ENCODE measurements at regions not wholly inside any gene's neighbourhood (a gene's known extent, or its start where the extent isn't known, plus 50 kb on each side); places are given as distances from the start of the nearest gene placed in this dataset.

- Histone ChIP-seq H3K9me3 (ENCODE audit: control insufficient read depth, insufficient read depth, low read length) (no peaks in the 10 kb centered on the region), H3K27me3 (ENCODE audit: control insufficient read depth, insufficient read depth, low read length) (no peaks in the 10 kb centered on the region), H3K9ac (ENCODE audit: low read depth, low read length) (no peak overlapping the region), H3K4me3 (ENCODE audit: low read depth, low read length) (no peak overlapping the region), H3K27ac (ENCODE audit: low read depth, low read length) (no peak overlapping the region), H3K4me1 (ENCODE audit: control insufficient read depth, insufficient read depth, low read length) (no peaks in the 10 kb centered on the region), H3K36me3 (ENCODE audit: control insufficient read depth, insufficient read depth, low read length) (no peaks in the 10 kb centered on the region)
Measured at GRCh38 chr13:99835442-99835841, 136.1 kb downstream of the ZIC5 start.

- H3K9me3 ChIP-seq (ENCODE audit: control insufficient read depth, insufficient read depth, low read length): no peaks in the 10 kb centered on the region
- no peak overlapping the region for H3K27ac ChIP-seq (ENCODE audit: low read depth, low read length)
- H3K27me3 ChIP-seq (ENCODE audit: control insufficient read depth, insufficient read depth, low read length): no peaks in the 10 kb centered on the region
- no peak overlapping the region for H3K9ac ChIP-seq (ENCODE audit: low read depth, low read length)
- H3K36me3 ChIP-seq (ENCODE audit: control insufficient read depth, insufficient read depth, low read length): no peaks in the 10 kb centered on the region
- H3K4me1 ChIP-seq (ENCODE audit: control insufficient read depth, insufficient read depth, low read length): no peaks in the 10 kb centered on the region
- H3K4me3 ChIP-seq (ENCODE audit: low read depth, low read length): no peak overlapping the region
Measured at GRCh38 chr13:99834246-99834645, 137.3 kb downstream of the ZIC5 start.

GRCh38 chr13:99832347-99832746 lies 139.2 kb downstream of the ZIC5 start:
- no peaks in the 10 kb centered on the region for H3K9me3 ChIP-seq (ENCODE audit: control insufficient read depth, insufficient read depth, low read length)
- no peak overlapping the region for H3K27ac ChIP-seq (ENCODE audit: low read depth, low read length)
- H3K4me3 ChIP-seq (ENCODE audit: low read depth, low read length): no peak overlapping the region
- H3K27me3 ChIP-seq (ENCODE audit: control insufficient read depth, insufficient read depth, low read length): no peaks in the 10 kb centered on the region
- no peak overlapping the region for H3K9ac ChIP-seq (ENCODE audit: low read depth, low read length)
- no peaks in the 10 kb centered on the region for H3K36me3 ChIP-seq (ENCODE audit: control insufficient read depth, insufficient read depth, low read length)
- H3K4me1 ChIP-seq (ENCODE audit: control insufficient read depth, insufficient read depth, low read length): no peaks in the 10 kb centered on the region

- Histone ChIP-seq H3K9ac (ENCODE audit: low read depth, low read length) (no peak overlapping the region), H3K27ac (ENCODE audit: low read depth, low read length) (no peak overlapping the region)
Measured at GRCh38 chr13:99830931-99831330, 140.6 kb downstream of the ZIC5 start.

GRCh38 chr13:99829593-99830239 lies 141.9 kb downstream of the ZIC5 start:
- H3K4me3 ChIP-seq (ENCODE audit: low read depth, low read length): no peak overlapping the region
- H3K9me3 ChIP-seq (ENCODE audit: control insufficient read depth, insufficient read depth, low read length): no peaks in the 10 kb centered on the region
- H3K9ac ChIP-seq (ENCODE audit: low read depth, low read length): no peak overlapping the region
- no peaks in the 10 kb centered on the region for H3K36me3 ChIP-seq (ENCODE audit: control insufficient read depth, insufficient read depth, low read length)
- no peak overlapping the region for H3K27ac ChIP-seq (ENCODE audit: low read depth, low read length)
- no peaks in the 10 kb centered on the region for H3K4me1 ChIP-seq (ENCODE audit: control insufficient read depth, insufficient read depth, low read length)
- H3K27me3 ChIP-seq (ENCODE audit: control insufficient read depth, insufficient read depth, low read length): no peaks in the 10 kb centered on the region

More at GRCh38 chr13:99830931-99831330, 140.6 kb downstream of the ZIC5 start:
- H3K9me3 ChIP-seq (ENCODE audit: control insufficient read depth, insufficient read depth, low read length): no peaks in the 10 kb centered on the region
- H3K36me3 ChIP-seq (ENCODE audit: control insufficient read depth, insufficient read depth, low read length): no peaks in the 10 kb centered on the region
- no peak overlapping the region for H3K4me3 ChIP-seq (ENCODE audit: low read depth, low read length)
- H3K4me1 ChIP-seq (ENCODE audit: control insufficient read depth, insufficient read depth, low read length): no peaks in the 10 kb centered on the region
- no peaks in the 10 kb centered on the region for H3K27me3 ChIP-seq (ENCODE audit: control insufficient read depth, insufficient read depth, low read length)

- Histone ChIP-seq H3K27ac (ENCODE audit: low read depth, low read length) (no peak overlapping the region), H3K9me3 (ENCODE audit: control insufficient read depth, insufficient read depth, low read length) (no peaks in the 10 kb centered on the region), H3K4me1 (ENCODE audit: control insufficient read depth, insufficient read depth, low read length) (no peaks in the 10 kb centered on the region), H3K36me3 (ENCODE audit: control insufficient read depth, insufficient read depth, low read length) (no peaks in the 10 kb centered on the region), H3K27me3 (ENCODE audit: control insufficient read depth, insufficient read depth, low read length) (no peaks in the 10 kb centered on the region), H3K4me3 (ENCODE audit: low read depth, low read length) (no peak overlapping the region), H3K9ac (ENCODE audit: low read depth, low read length) (no peak overlapping the region)
Measured at GRCh38 chr13:99829161-99829560, 142.4 kb downstream of the ZIC5 start.

GRCh38 chr13:99828735-99829134 lies 142.8 kb downstream of the ZIC5 start:
- Histone ChIP-seq H3K9me3 (ENCODE audit: control insufficient read depth, insufficient read depth, low read length) (no peaks in the 10 kb centered on the region), H3K27me3 (ENCODE audit: control insufficient read depth, insufficient read depth, low read length) (no peaks in the 10 kb centered on the region), H3K4me3 (ENCODE audit: low read depth, low read length) (no peak overlapping the region), H3K27ac (ENCODE audit: low read depth, low read length) (no peak overlapping the region), H3K9ac (ENCODE audit: low read depth, low read length) (no peak overlapping the region), H3K4me1 (ENCODE audit: control insufficient read depth, insufficient read depth, low read length) (no peaks in the 10 kb centered on the region), H3K36me3 (ENCODE audit: control insufficient read depth, insufficient read depth, low read length) (no peaks in the 10 kb centered on the region)

- no peaks in the 10 kb centered on the region for H3K27me3 ChIP-seq (ENCODE audit: control insufficient read depth, insufficient read depth, low read length)
- H3K27ac ChIP-seq (ENCODE audit: low read depth, low read length): no peak overlapping the region
- H3K9ac ChIP-seq (ENCODE audit: low read depth, low read length): no peak overlapping the region
- H3K4me3 ChIP-seq (ENCODE audit: low read depth, low read length): no peak overlapping the region
- no peaks in the 10 kb centered on the region for H3K36me3 ChIP-seq (ENCODE audit: control insufficient read depth, insufficient read depth, low read length)
- H3K4me1 ChIP-seq (ENCODE audit: control insufficient read depth, insufficient read depth, low read length): no peaks in the 10 kb centered on the region
- H3K9me3 ChIP-seq (ENCODE audit: control insufficient read depth, insufficient read depth, low read length): no peaks in the 10 kb centered on the region
Measured at GRCh38 chr13:99828123-99828522, 143.4 kb downstream of the ZIC5 start.

- Histone ChIP-seq H3K9ac (ENCODE audit: low read depth, low read length) (no peak overlapping the region), H3K27me3 (ENCODE audit: control insufficient read depth, insufficient read depth, low read length) (no peaks in the 10 kb centered on the region), H3K9me3 (ENCODE audit: control insufficient read depth, insufficient read depth, low read length) (no peaks in the 10 kb centered on the region), H3K27ac (ENCODE audit: low read depth, low read length) (no peak overlapping the region), H3K36me3 (ENCODE audit: control insufficient read depth, insufficient read depth, low read length) (no peaks in the 10 kb centered on the region), H3K4me1 (ENCODE audit: control insufficient read depth, insufficient read depth, low read length) (no peaks in the 10 kb centered on the region), H3K4me3 (ENCODE audit: low read depth, low read length) (no peak overlapping the region)
Measured at GRCh38 chr13:99827011-99827772, 144.4 kb downstream of the ZIC5 start.

GRCh38 chr13:99823961-99824360 lies 147.6 kb downstream of the ZIC5 start:
- Histone ChIP-seq H3K9me3 (ENCODE audit: control insufficient read depth, insufficient read depth, low read length) (no peaks in the 10 kb centered on the region), H3K4me3 (ENCODE audit: low read depth, low read length) (no peak overlapping the region), H3K36me3 (ENCODE audit: control insufficient read depth, insufficient read depth, low read length) (no peaks in the 10 kb centered on the region), H3K9ac (ENCODE audit: low read depth, low read length) (no peak overlapping the region), H3K27ac (ENCODE audit: low read depth, low read length) (no peak overlapping the region), H3K4me1 (ENCODE audit: control insufficient read depth, insufficient read depth, low read length) (peaks cover 11% of the 10 kb centered on the region), H3K27me3 (ENCODE audit: control insufficient read depth, insufficient read depth, low read length) (no peaks in the 10 kb centered on the region)

- no peak overlapping the region for H3K4me3 ChIP-seq (ENCODE audit: low read depth, low read length)
- H3K9ac ChIP-seq (ENCODE audit: low read depth, low read length): no peak overlapping the region
- no peaks in the 10 kb centered on the region for H3K27me3 ChIP-seq (ENCODE audit: control insufficient read depth, insufficient read depth, low read length)
- H3K36me3 ChIP-seq (ENCODE audit: control insufficient read depth, insufficient read depth, low read length): no peaks in the 10 kb centered on the region
- no peaks in the 10 kb centered on the region for H3K9me3 ChIP-seq (ENCODE audit: control insufficient read depth, insufficient read depth, low read length)
- H3K4me1 ChIP-seq (ENCODE audit: control insufficient read depth, insufficient read depth, low read length): peaks cover 21% of the 10 kb centered on the region
- H3K27ac ChIP-seq (ENCODE audit: low read depth, low read length): no peak overlapping the region
Measured at GRCh38 chr13:99822820-99823219, 148.7 kb downstream of the ZIC5 start.
